OCI-LY7 (cell line): ENCODE measurements at regions not wholly inside any gene's neighbourhood (a gene's known extent, or its start where the extent isn't known, plus 50 kb on each side); places are given as distances from the start of the nearest gene placed in this dataset.

Source experiments
- BruUV-seq: library from RNA; stranded (reverse); fragments of 400-500 nt; replicated peaks from 2 replicates; lab custom pipeline; 2021; lab: Mats Ljungman, UMichigan
- CTCF ChIA-PET: fragments of 300-600 bp; sonication (Branson Sonifier 250); formaldehyde crosslinking; loops from one replicate; lab custom pipeline; 2022; ENCODE audit warnings: antibody characterized with exemption; ENCODE audit not compliant: unreplicated experiment; lab: Charles Lee
- POLR2A ChIA-PET: fragments of 300-600 bp; sonication (Branson Sonifier 250); formaldehyde crosslinking; loops from one replicate; lab custom pipeline; 2022; ENCODE audit warnings: antibody characterized with exemption; lab: Charles Lee
- DNase-seq: peaks from one replicate; pipeline ENCODE4 v3.0.0-alpha.2; 2015; ENCODE audit warnings: low spot score
- H2AFZ ChIP-seq: fragments of 200-600 bp; sonication (generic), shearing (Covaris generic); 2 replicates; pipeline ENCODE4 v1.6.1; 2014; ENCODE audit warnings: mild to moderate bottlenecking, antibody characterized with exemption, low read length, moderate library complexity
- H3K27ac ChIP-seq: fragments of 200-600 bp; sonication (generic); 2 replicates; pipeline ENCODE4 v1.5.1; 2014; ENCODE audit warnings: mixed run types, low read depth, mild to moderate bottlenecking, moderate library complexity, low read length, inconsistent platforms; ENCODE audit not compliant: poor library complexity, severe bottlenecking
- H3K36me3 ChIP-seq: fragments of 200-600 bp; sonication (generic); 2 replicates; pipeline ENCODE4 v1.6.1; 2014; ENCODE audit warnings: mild to moderate bottlenecking, antibody characterized with exemption, low read length, moderate library complexity, mixed read lengths; ENCODE audit not compliant: insufficient read depth
- H3K4me1 ChIP-seq: fragments of 200-600 bp; sonication (generic); 2 replicates; pipeline ENCODE4 v1.5.1; 2014; ENCODE audit warnings: mild to moderate bottlenecking, low read length; ENCODE audit not compliant: insufficient read depth, poor library complexity, severe bottlenecking
- H3K4me2 ChIP-seq: fragments of 200-600 bp; sonication (generic); 2 replicates; pipeline ENCODE4 v1.6.1; 2014; ENCODE audit warnings: mild to moderate bottlenecking, low read length
- H3K4me3 ChIP-seq: fragments of 200-600 bp; sonication (generic); 2 replicates; pipeline ENCODE4 v1.5.1; 2014; ENCODE audit warnings: mild to moderate bottlenecking, low read depth, low read length; ENCODE audit not compliant: poor library complexity, severe bottlenecking
- H3K79me2 ChIP-seq: fragments of 200-600 bp; sonication (generic); 2 replicates; pipeline ENCODE4 v1.6.1; 2016; ENCODE audit warnings: low read depth, mild to moderate bottlenecking, low read length, moderate library complexity, mixed read lengths; ENCODE audit not compliant: insufficient read depth
- H3K9me2 ChIP-seq: fragments of 200-600 bp; sonication (generic); 2 replicates; pipeline ENCODE4 v1.6.1; 2016; ENCODE audit warnings: mild to moderate bottlenecking, low read length, mixed read lengths; ENCODE audit not compliant: insufficient read depth
- H3K9me3 ChIP-seq: fragments of 200-600 bp; sonication (generic); 2 replicates; pipeline ENCODE4 v1.6.1; 2014; ENCODE audit warnings: mild to moderate bottlenecking, mixed run types, low read length, mixed read lengths
- H4K20me1 ChIP-seq: fragments of 200-600 bp; sonication (generic); 2 replicates; pipeline ENCODE4 v1.6.1; 2014; ENCODE audit warnings: mild to moderate bottlenecking, antibody characterized with exemption, low read length, moderate library complexity, mixed read lengths; ENCODE audit not compliant: insufficient read depth
- CTCF ChIP-seq: fragments of 200-600 bp; sonication (generic); conservative IDR thresholded peaks from 2 replicates; pipeline ENCODE4 v1.5.1; 2014; ENCODE audit warnings: mild to moderate bottlenecking, antibody characterized with exemption, low read length, moderate library complexity, mixed read lengths
- EZH2phosphoT487 ChIP-seq: fragments of 200-600 bp; sonication (generic); IDR thresholded peaks from 2 replicates; pipeline ENCODE4 v1.6.1; 2018; ENCODE audit warnings: low read depth, borderline replicate concordance, mild to moderate bottlenecking, mixed run types, antibody characterized with exemption, low read length, moderate library complexity, mixed read lengths
- intact Hi-C: fragments of 100-400 bp; cut with micrococcal nuclease; formaldehyde crosslinking; loops from one replicate; pipeline ENCODE4 v1.10.0; 2022; ENCODE audit not compliant: unreplicated experiment

GRCh38 chr3:140761076-140761639 is 83.3 kb downstream of the TRIM42 start:
- POLR2A ChIA-PET = interaction anchor here (1.1 kb wide), 1 partner anchor 7 kb away, joined by 4 read pairs; no protein-coding TSS in a partner anchor
- no peaks in the 10 kb centered on the region for H3K79me2 ChIP-seq
- H3K9me2 ChIP-seq = no peaks in the 10 kb centered on the region
- H2AFZ ChIP-seq = peak overlapping the region; percentile 65; the same call in 1 of the 2 replicates
- no peaks in the 10 kb centered on the region; the same call in 1 of the 2 replicates for H3K9me3 ChIP-seq
- no peak overlapping the region for H3K4me3 ChIP-seq
- no peaks in the 10 kb centered on the region for H4K20me1 ChIP-seq
- intact Hi-C loops = no loop called here
- peak overlapping the region; percentile 30; the same call in 1 of the 2 replicates for H3K4me2 ChIP-seq
- DNase-seq = no peak
- H3K36me3 ChIP-seq = no peaks in the 10 kb centered on the region
- H3K4me1 ChIP-seq = peaks cover 62% of the 10 kb centered on the region
- BruUV-seq = TSS peak; percentile 95
- H3K27ac ChIP-seq = no peak overlapping the region
- no peak for TF ChIP-seq CTCF
- TF ChIP-seq EZH2phosphoT487 = no peak
- CTCF ChIA-PET = no interaction called here

DNA sequence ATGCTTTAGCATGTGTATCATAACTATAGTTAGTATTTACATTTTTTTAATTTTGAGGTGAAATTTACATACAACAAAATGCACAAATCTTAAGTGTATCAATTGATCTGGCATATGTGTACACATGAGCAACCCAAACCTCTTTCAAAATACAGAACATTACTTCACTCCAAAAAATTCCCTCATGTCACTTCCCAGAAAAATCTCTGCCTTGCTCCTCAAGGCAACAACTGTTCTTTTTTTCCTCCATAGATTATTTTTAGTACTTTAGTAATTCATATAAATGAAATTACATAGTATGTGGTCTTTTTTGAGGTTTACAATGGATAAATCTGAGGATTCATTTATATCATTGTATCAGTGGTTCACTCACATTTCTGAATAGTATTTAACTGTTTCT is 84.9 kb downstream of the TRIM42 start:
- no TSS peak for BruUV-seq
- TF ChIP-seq CTCF (no peak), EZH2phosphoT487 (no peak)
- Histone ChIP-seq H3K36me3 (no peaks in the 10 kb centered on the region), H3K4me3 (no peak overlapping the region), H3K4me1 (peaks cover 46% of the 10 kb centered on the region), H4K20me1 (no peaks in the 10 kb centered on the region), H3K9me3 (no peaks in the 10 kb centered on the region; the same call in 1 of the 2 replicates), H3K27ac (no peak overlapping the region), H3K4me2 (no peak overlapping the region), H3K79me2 (no peaks in the 10 kb centered on the region), H3K9me2 (no peaks in the 10 kb centered on the region), H2AFZ (no peak overlapping the region)
- CTCF ChIA-PET = no interaction called here
- intact Hi-C loops = no loop called here
- POLR2A ChIA-PET = interaction anchor here (0.5 kb wide), 1 partner anchor 8 kb away, joined by 4 read pairs; no protein-coding TSS in a partner anchor
- DNase-seq = no peak

DNA sequence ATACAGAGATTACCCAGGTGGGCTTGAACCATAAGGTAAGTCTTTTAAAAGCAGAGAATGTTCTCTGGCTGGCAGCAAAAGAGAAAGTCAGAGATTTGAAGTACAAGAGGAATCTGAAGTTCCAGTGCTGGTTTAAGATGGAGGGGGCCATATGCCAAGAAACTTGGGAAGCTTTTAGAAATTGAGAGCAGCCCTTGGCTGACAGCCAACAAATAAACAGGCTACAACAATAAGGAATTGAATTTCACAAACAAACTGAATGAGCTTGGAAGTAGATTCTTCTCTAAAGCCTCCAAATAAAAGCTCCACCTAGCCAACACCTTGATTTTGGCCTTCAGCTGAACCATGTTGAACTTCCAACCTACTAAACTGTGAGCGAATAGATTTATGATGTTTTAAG is 85.7 kb downstream of the TRIM42 start:
- no peak for DNase-seq
- ChIA-PET POLR2A (interaction anchor here (1.2 kb wide), 1 partner anchor 30 kb away, joined by 3 read pairs; no protein-coding TSS in a partner anchor), CTCF (no interaction called here)
- BruUV-seq = no TSS peak
- Histone ChIP-seq H3K4me2 (peak overlapping the region; percentile 4; the same call in 1 of the 2 replicates), H3K9me2 (no peaks in the 10 kb centered on the region), H2AFZ (peak overlapping the region; percentile 10; the same call in 1 of the 2 replicates), H3K4me3 (no peak overlapping the region), H3K79me2 (no peaks in the 10 kb centered on the region), H3K36me3 (no peaks in the 10 kb centered on the region), H3K9me3 (no peaks in the 10 kb centered on the region; the same call in 1 of the 2 replicates), H4K20me1 (no peaks in the 10 kb centered on the region), H3K4me1 (peaks cover 38% of the 10 kb centered on the region), H3K27ac (no peak overlapping the region)
- TF ChIP-seq CTCF = no peak
- TF ChIP-seq EZH2phosphoT487 = no peak
- intact Hi-C loops = no loop called here
